Vagina (tissue), 2 donors: ENCODE measurements at regions not wholly inside any gene's neighbourhood (a gene's known extent, or its start where the extent isn't known, plus 50 kb on each side); places are given as distances from the start of the nearest gene placed in this dataset.

ENCODE experiments used
- DNase-seq, 2 donors: peaks; one replicate each; pipeline ENCODE4 v3.0.0-alpha.2; 2017; ENCODE audit errors: extremely low spot score in 2 of 2
- H3K27ac ChIP-seq: fragments of 200-600 bp; sonication (generic); one replicate; pipeline ENCODE4 v1.5.1; 2019
- H3K27me3 ChIP-seq: fragments of 200-600 bp; sonication (generic); one replicate; pipeline ENCODE4 v1.5.1; 2019
- H3K36me3 ChIP-seq, 2 donors: fragments of 200-600 bp; sonication (generic); one replicate each; pipeline ENCODE4 v1.5.1; 2017 to 2019
- H3K4me1 ChIP-seq: fragments of 200-600 bp; sonication (generic); one replicate; pipeline ENCODE4 v1.5.1; 2019
- H3K4me3 ChIP-seq, 2 donors: fragments of 200-600 bp; sonication (generic); 1 replicate in 1 of 2; 2 replicates in 1 of 2; pipeline ENCODE4 v1.5.1; 2016 to 2019
- H3K9me3 ChIP-seq: fragments of 200-600 bp; sonication (generic); one replicate; pipeline ENCODE4 v1.5.1; 2019
- CTCF ChIP-seq, 3 experiments: fragments of 450-650 bp in 2 of 3; fragments of 200-600 bp in 1 of 3; sonication (generic) in 1 of 3; IDR thresholded peaks; one replicate each; pipeline ENCODE4 v1.5.1; 2017 to 2019; ENCODE audit warnings: antibody characterized with exemption in 3 of 3, mild to moderate bottlenecking in 2 of 3, moderate library complexity in 2 of 3
- POLR2A ChIP-seq, 2 donors: fragments of 450-650 bp; IDR thresholded peaks; one replicate each; pipeline ENCODE4 v1.6.1; 2017; ENCODE audit warnings: antibody characterized with exemption in 2 of 2, mild to moderate bottlenecking in 2 of 2, moderate library complexity in 2 of 2
- POLR2AphosphoS5 ChIP-seq, 2 donors: sonication (generic); formaldehyde crosslinking; IDR thresholded peaks; one replicate each; pipeline ENCODE4 v1.9.0; 2017; ENCODE audit warnings: antibody characterized with exemption in 2 of 2, mild to moderate bottlenecking in 2 of 2, low read depth in 1 of 2; ENCODE audit not compliant: insufficient read depth in 1 of 2
- intact Hi-C: fragments of 100-400 bp; cut with DNase I; formaldehyde crosslinking; loops from one replicate; pipeline ENCODE4 v1.15.1; 2023

- DNase-seq, result no peak
- Histone ChIP-seq H3K27ac (no peak overlapping the region), H3K4me1 (peaks cover 18% of the 10 kb centered on the region)
These were observed 93.0 kb upstream of the DUSP10 start for GRCh38 chr1:221834698-221835513.

GRCh38 chr1:221832617-221833016 lies 90.7 kb upstream of the DUSP10 start:
- Histone ChIP-seq H3K4me3 (no peak overlapping the region), H3K36me3 (no peaks in the 10 kb centered on the region), H3K4me1 (peaks cover 6% of the 10 kb centered on the region), H3K9me3 (no peaks in the 10 kb centered on the region), H3K27me3 (no peaks in the 10 kb centered on the region), H3K27ac (no peak overlapping the region)
- TF ChIP-seq POLR2A (IDR thresholded peaks at IDR 0.05), result no peak
- TF ChIP-seq POLR2AphosphoS5 (IDR thresholded peaks at IDR 0.05; ENCODE audit: insufficient read depth in 1 of 2, low read depth in 1 of 2), result no peak
- TF ChIP-seq CTCF (IDR thresholded peaks at IDR 0.05), result no peak
- no peak for DNase-seq
- intact Hi-C loops, result no loop called here

More at GRCh38 chr1:221834698-221835513, 93.0 kb upstream of the DUSP10 start:
- intact Hi-C loops, result no loop called here
- no peak overlapping the region for H3K4me3 ChIP-seq
- no peaks in the 10 kb centered on the region for H3K9me3 ChIP-seq
- H3K27me3 ChIP-seq, result no peaks in the 10 kb centered on the region
- TF ChIP-seq CTCF (IDR thresholded peaks at IDR 0.05), result no peak
- TF ChIP-seq POLR2A (IDR thresholded peaks at IDR 0.05), result no peak
- no peak for TF ChIP-seq POLR2AphosphoS5 (IDR thresholded peaks at IDR 0.05; ENCODE audit: insufficient read depth in 1 of 2, low read depth in 1 of 2)
- no peaks in the 10 kb centered on the region for H3K36me3 ChIP-seq

GRCh38 chr1:221832151-221832550 lies 90.3 kb upstream of the DUSP10 start:
- TF ChIP-seq CTCF (IDR thresholded peaks at IDR 0.05) (no peak), POLR2A (IDR thresholded peaks at IDR 0.05) (no peak), POLR2AphosphoS5 (IDR thresholded peaks at IDR 0.05; ENCODE audit: insufficient read depth in 1 of 2, low read depth in 1 of 2) (no peak)
- H3K27ac ChIP-seq, result no peak overlapping the region
- H3K4me3 ChIP-seq, result no peak overlapping the region
- H3K27me3 ChIP-seq, result no peaks in the 10 kb centered on the region
- no peaks in the 10 kb centered on the region for H3K36me3 ChIP-seq
- intact Hi-C loops, result no loop called here
- no peak for DNase-seq
- H3K9me3 ChIP-seq, result no peaks in the 10 kb centered on the region
- peaks cover 6% of the 10 kb centered on the region for H3K4me1 ChIP-seq

DNA sequence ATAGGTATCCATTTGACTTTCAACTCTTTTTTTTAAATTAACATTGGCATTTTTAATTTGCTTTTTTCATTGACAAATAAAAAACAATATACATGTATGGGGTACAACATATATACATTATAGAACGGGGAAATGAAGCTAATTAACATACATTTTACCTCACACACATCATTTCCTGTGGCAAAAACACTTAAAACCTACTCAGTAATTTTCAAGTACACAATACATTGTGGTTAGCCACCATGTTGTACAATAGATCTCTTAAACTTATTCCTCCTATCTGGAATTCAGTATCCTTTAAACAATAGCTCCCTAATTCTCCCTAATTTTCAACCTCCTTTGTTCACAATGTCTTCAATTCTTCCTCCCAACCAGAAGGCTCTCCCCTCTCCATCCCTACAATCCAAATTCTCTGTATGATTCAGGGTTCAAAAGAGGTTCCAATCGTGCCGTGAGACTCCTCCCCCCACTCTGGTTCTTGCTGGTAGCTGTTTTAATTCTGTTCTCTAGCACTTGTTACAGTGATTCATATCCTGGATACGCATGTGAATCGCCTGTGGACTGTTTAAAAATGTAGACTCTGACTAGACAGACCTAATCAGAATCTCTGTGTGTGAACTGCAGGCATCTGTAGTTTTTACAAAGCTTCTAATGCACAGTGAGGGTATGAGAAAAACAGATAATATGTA lies 87.6 kb upstream of the DUSP10 start:
- H3K4me1 ChIP-seq, result peaks cover 6% of the 10 kb centered on the region
- no peaks in the 10 kb centered on the region for H3K9me3 ChIP-seq
- intact Hi-C loops, result no loop called here
- no peak overlapping the region for H3K27ac ChIP-seq
- no peaks in the 10 kb centered on the region for H3K36me3 ChIP-seq
- H3K27me3 ChIP-seq, result no peaks in the 10 kb centered on the region
- no peak overlapping the region for H3K4me3 ChIP-seq
- TF ChIP-seq CTCF (IDR thresholded peaks at IDR 0.05) (no peak), POLR2AphosphoS5 (IDR thresholded peaks at IDR 0.05; ENCODE audit: insufficient read depth in 1 of 2, low read depth in 1 of 2) (peak in 1 of 2 donors; percentile 42), POLR2A (IDR thresholded peaks at IDR 0.05) (no peak)
- no peak for DNase-seq

- no peak for DNase-seq
These were observed 85.4 kb upstream of the DUSP10 start for GRCh38 chr1:221827307-221827642.

More at GRCh38 chr1:221827307-221827642, 85.4 kb upstream of the DUSP10 start:
- intact Hi-C loops, result no loop called here
- Histone ChIP-seq H3K9me3 (no peaks in the 10 kb centered on the region), H3K27me3 (no peaks in the 10 kb centered on the region), H3K36me3 (no peaks in the 10 kb centered on the region), H3K27ac (no peak overlapping the region), H3K4me3 (no peak overlapping the region), H3K4me1 (no peaks in the 10 kb centered on the region)
- TF ChIP-seq POLR2A (IDR thresholded peaks at IDR 0.05) (no peak), POLR2AphosphoS5 (IDR thresholded peaks at IDR 0.05; ENCODE audit: insufficient read depth in 1 of 2, low read depth in 1 of 2) (no peak), CTCF (IDR thresholded peaks at IDR 0.05) (no peak)
